ENCODE measurements at regions not wholly inside any gene's neighbourhood (a gene's known extent, or its start where the extent isn't known, plus 50 kb on each side); places are given as distances from the start of the nearest gene placed in this dataset.

DNA sequence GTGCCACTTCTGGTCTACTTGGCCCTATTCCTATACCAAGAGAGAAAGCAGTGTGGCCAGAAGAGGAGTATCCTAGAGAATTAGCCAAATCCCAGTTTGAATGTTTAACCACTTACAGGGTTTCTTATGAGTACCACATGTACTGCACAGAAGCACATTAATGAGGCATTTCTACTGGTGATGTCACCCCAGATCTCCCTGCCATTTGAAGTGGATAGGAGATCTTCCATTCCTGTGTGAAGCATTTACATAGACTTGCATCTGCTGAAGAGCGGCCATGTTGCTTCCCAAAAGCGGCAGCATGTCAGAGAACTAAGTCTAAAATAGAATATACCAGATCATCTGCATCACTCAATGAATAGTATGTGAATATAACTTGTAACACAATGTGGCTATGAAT, 108.4 kb upstream of the TUSC7 start:
- no peak for DNase-seq

GRCh38 chr3:116607205-116607604, 102.4 kb upstream of the TUSC7 start:
- no peaks in the 10 kb centered on the region for H3K36me3 ChIP-seq (ENCODE audit: control insufficient read depth, insufficient read depth, low read length)
- no peak overlapping the region for H3K9ac ChIP-seq (ENCODE audit: extremely low read depth, low read length, poor library complexity, severe bottlenecking)
- no peaks in the 10 kb centered on the region for H3K27me3 Mint-ChIP-seq (ENCODE audit: insufficient read depth)
- H3K27ac ChIP-seq (ENCODE audit: low read depth, low read length) = no peak overlapping the region
- H3K4me1 Mint-ChIP-seq = peaks cover 25% of the 10 kb centered on the region
- WGBS, 2 experiments (ENCODE audit: insufficient coverage in 1 of 2, insufficient read length in 1 of 2) = 92 to 96% methylated on average over 3 to 5 of the region's 5 CpGs
- H3K27ac Mint-ChIP-seq = no peak overlapping the region
- no peaks in the 10 kb centered on the region for H3K36me3 Mint-ChIP-seq (ENCODE audit: low read depth)
- H3K4me1 ChIP-seq (ENCODE audit: control insufficient read depth, insufficient read depth, low read length) = no peaks in the 10 kb centered on the region
- H3K9me3 ChIP-seq (ENCODE audit: control insufficient read depth, low read length) = peaks cover 16% of the 10 kb centered on the region
- H3K4me3 ChIP-seq (ENCODE audit: low read length) = no peak overlapping the region
- no peaks in the 10 kb centered on the region for H3K9me3 Mint-ChIP-seq
- TF ChIP-seq, protein P1, sequence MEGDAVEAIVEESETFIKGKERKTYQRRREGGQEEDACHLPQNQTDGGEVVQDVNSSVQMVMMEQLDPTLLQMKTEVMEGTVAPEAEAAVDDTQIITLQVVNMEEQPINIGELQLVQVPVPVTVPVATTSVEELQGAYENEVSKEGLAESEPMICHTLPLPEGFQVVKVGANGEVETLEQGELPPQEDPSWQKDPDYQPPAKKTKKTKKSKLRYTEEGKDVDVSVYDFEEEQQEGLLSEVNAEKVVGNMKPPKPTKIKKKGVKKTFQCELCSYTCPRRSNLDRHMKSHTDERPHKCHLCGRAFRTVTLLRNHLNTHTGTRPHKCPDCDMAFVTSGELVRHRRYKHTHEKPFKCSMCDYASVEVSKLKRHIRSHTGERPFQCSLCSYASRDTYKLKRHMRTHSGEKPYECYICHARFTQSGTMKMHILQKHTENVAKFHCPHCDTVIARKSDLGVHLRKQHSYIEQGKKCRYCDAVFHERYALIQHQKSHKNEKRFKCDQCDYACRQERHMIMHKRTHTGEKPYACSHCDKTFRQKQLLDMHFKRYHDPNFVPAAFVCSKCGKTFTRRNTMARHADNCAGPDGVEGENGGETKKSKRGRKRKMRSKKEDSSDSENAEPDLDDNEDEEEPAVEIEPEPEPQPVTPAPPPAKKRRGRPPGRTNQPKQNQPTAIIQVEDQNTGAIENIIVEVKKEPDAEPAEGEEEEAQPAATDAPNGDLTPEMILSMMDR (conservative IDR thresholded peaks at IDR 0.05) = no peak
- H3K4me3 Mint-ChIP-seq = no peak overlapping the region
- no peaks in the 10 kb centered on the region for H3K27me3 ChIP-seq (ENCODE audit: control insufficient read depth, insufficient read depth, low read length, poor library complexity, severe bottlenecking)
- no peak for DNase-seq

More for the DNA sequence above, 108.4 kb upstream of the TUSC7 start:
- Mint-ChIP-seq H3K27ac (no peak overlapping the region), H3K4me3 (no peak overlapping the region), H3K9me3 (no peaks in the 10 kb centered on the region), H3K27me3 (ENCODE audit: insufficient read depth) (no peaks in the 10 kb centered on the region), H3K4me1 (peaks cover 22% of the 10 kb centered on the region), H3K36me3 (ENCODE audit: low read depth) (no peaks in the 10 kb centered on the region)
- Histone ChIP-seq H3K27ac (ENCODE audit: low read depth, low read length) (no peak overlapping the region), H3K27me3 (ENCODE audit: control insufficient read depth, insufficient read depth, low read length, poor library complexity, severe bottlenecking) (no peaks in the 10 kb centered on the region), H3K4me1 (ENCODE audit: control insufficient read depth, insufficient read depth, low read length) (peaks cover 3% of the 10 kb centered on the region), H3K4me3 (ENCODE audit: low read length) (no peak overlapping the region), H3K36me3 (ENCODE audit: control insufficient read depth, insufficient read depth, low read length) (no peaks in the 10 kb centered on the region), H3K9ac (ENCODE audit: extremely low read depth, low read length, poor library complexity, severe bottlenecking) (no peak overlapping the region), H3K9me3 (ENCODE audit: control insufficient read depth, low read length) (no peaks in the 10 kb centered on the region)
- 100% methylated on average over 2 of the region's 2 CpGs; no CpG with 5 or more reads in 1 of the 2 experiments for WGBS, 2 experiments (ENCODE audit: insufficient coverage in 1 of 2, insufficient read length in 1 of 2)
- TF ChIP-seq, protein P1 (conservative IDR thresholded peaks at IDR 0.05) = no peak

DNA sequence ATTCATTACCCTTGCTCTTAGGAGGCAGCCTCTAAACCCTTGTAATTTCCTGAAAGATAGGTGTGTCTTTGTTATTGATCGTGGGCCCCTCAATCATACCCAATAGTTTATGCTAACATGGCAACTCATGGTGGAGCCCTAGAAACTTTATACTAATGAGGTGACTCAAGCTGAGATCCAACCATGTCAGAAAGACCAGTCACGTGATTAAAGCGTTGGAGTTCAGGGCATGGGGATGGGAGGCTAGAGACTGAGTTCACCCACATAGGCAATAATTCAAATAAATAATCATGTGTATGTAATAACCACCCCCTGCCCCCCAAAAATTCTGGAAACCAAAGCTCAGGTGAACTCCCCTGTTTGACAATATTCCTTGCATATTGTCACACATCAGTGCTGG, 99.5 kb upstream of the TUSC7 start:
- no peaks in the 10 kb centered on the region for H3K36me3 Mint-ChIP-seq (ENCODE audit: low read depth)
- peaks cover 20% of the 10 kb centered on the region for H3K4me1 Mint-ChIP-seq
- Histone ChIP-seq H3K4me1 (ENCODE audit: control insufficient read depth, insufficient read depth, low read length) (no peaks in the 10 kb centered on the region), H3K36me3 (ENCODE audit: control insufficient read depth, insufficient read depth, low read length) (no peaks in the 10 kb centered on the region), H3K9me3 (ENCODE audit: control insufficient read depth, low read length) (peaks cover 16% of the 10 kb centered on the region), H3K27me3 (ENCODE audit: control insufficient read depth, insufficient read depth, low read length, poor library complexity, severe bottlenecking) (no peaks in the 10 kb centered on the region), H3K4me3 (ENCODE audit: low read length) (no peak overlapping the region), H3K9ac (ENCODE audit: extremely low read depth, low read length, poor library complexity, severe bottlenecking) (no peak overlapping the region), H3K27ac (ENCODE audit: low read depth, low read length) (no peak overlapping the region)
- H3K27ac Mint-ChIP-seq = no peak overlapping the region
- no peaks in the 10 kb centered on the region for H3K9me3 Mint-ChIP-seq
- no peak overlapping the region for H3K4me3 Mint-ChIP-seq
- no peak for DNase-seq
- 80 to 96% methylated on average over 1 to 3 of the region's 3 CpGs for WGBS, 2 experiments (ENCODE audit: insufficient coverage in 1 of 2, insufficient read length in 1 of 2)
- TF ChIP-seq, protein P1 (conservative IDR thresholded peaks at IDR 0.05) = no peak
- H3K27me3 Mint-ChIP-seq (ENCODE audit: insufficient read depth) = no peaks in the 10 kb centered on the region
